GM12872 (cell line): ENCODE measurements at regions not wholly inside any gene's neighbourhood (a gene's known extent, or its start where the extent isn't known, plus 50 kb on each side); places are given as distances from the start of the nearest gene placed in this dataset.

Source experiments
- CTCF ChIP-seq: IDR thresholded peaks from 3 replicates; pipeline ENCODE4 v1.5.1; 2011; ENCODE audit warnings: low read depth, mild to moderate bottlenecking, low read length, moderate library complexity; ENCODE audit not compliant: insufficient read depth

- no peak for TF ChIP-seq CTCF
These were observed 88.3 kb upstream of the IPO9 start for GRCh38 chr1:201740670-201741111.

- no peak for TF ChIP-seq CTCF
These were observed 87.1 kb upstream of the IPO9 start for GRCh38 chr1:201741763-201742342.

GRCh38 chr1:201742476-201742875, 86.5 kb upstream of the IPO9 start:
- no peak for TF ChIP-seq CTCF

GRCh38 chr1:201742955-201743805, 85.8 kb upstream of the IPO9 start:
- no peak for TF ChIP-seq CTCF

- no peak for TF ChIP-seq CTCF
These were observed 83.9 kb upstream of the IPO9 start for GRCh38 chr1:201745023-201745422.

GRCh38 chr1:201746156-201746555, 82.8 kb upstream of the IPO9 start:
- no peak for TF ChIP-seq CTCF

- no peak for TF ChIP-seq CTCF
These were observed 81.7 kb upstream of the IPO9 start for GRCh38 chr1:201747261-201747660.
